AG08395 (cell line): ENCODE measurements at regions not wholly inside any gene's neighbourhood (a gene's known extent, or its start where the extent isn't known, plus 50 kb on each side); places are given as distances from the start of the nearest gene placed in this dataset.

Source experiments
- DNase-seq: peaks from one replicate; pipeline ENCODE4 v3.0.0; 2012; ENCODE audit warnings: mixed read lengths, low spot score

DNA sequence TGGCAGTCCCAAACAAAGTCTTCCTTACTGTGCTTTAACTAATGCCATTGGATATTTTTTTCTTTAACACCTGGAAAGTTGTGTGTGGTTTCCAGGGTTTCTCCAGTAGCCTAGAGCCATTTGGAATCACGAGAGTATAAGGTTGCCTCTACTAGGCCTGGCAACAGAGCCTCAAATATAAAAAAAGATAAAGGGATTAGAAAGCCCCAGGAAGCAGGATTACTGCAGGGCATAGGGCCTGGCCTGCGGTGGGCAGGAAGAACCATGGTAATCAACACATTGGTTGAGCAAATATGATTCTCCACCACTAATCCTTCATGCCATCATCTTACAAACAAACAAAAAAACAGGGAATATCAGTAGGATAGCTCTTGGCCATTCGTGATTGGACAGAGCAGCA lies 177.8 kb upstream of the GGTLC1 start:
- no peak for DNase-seq

DNA sequence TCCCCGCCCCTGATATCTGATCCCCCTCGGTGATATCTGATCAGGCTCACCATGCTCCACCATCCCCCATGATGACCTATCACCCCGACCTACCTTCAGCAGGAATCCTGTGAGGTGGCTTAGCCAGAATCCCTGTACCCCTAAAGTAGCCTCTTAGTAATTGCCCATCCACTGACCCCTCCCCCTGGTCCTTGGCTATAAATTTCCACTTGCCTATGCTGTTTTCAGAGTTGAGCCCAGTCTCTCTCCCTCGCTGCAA lies 177.5 kb upstream of the GGTLC1 start:
- DNase-seq, result no peak

- DNase-seq, result no peak
These were observed 176.9 kb upstream of the GGTLC1 start for GRCh38 chr20:24165301-24166122.

DNA sequence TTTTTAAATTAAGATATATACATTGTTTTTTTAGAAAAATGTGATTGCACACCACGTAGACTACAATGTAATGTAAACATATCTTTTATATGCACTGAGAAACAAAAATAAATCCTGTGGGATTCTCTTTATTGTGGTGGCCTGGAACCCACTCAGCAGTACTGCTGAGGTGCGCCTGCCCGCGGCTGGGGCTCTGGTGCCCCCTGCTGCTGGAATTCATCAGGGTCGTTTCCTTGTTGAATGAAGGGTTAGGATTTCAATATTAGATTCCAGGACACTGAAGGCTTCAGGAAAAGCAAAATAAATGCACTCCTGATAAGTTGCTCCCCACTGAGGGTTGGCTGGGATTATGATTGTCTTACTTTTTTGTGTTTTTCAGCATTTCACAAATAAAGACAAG lies 175.8 kb upstream of the GGTLC1 start:
- no peak for DNase-seq

GRCh38 chr20:24163506-24163905 lies 174.9 kb upstream of the GGTLC1 start:
- DNase-seq, result no peak

DNA sequence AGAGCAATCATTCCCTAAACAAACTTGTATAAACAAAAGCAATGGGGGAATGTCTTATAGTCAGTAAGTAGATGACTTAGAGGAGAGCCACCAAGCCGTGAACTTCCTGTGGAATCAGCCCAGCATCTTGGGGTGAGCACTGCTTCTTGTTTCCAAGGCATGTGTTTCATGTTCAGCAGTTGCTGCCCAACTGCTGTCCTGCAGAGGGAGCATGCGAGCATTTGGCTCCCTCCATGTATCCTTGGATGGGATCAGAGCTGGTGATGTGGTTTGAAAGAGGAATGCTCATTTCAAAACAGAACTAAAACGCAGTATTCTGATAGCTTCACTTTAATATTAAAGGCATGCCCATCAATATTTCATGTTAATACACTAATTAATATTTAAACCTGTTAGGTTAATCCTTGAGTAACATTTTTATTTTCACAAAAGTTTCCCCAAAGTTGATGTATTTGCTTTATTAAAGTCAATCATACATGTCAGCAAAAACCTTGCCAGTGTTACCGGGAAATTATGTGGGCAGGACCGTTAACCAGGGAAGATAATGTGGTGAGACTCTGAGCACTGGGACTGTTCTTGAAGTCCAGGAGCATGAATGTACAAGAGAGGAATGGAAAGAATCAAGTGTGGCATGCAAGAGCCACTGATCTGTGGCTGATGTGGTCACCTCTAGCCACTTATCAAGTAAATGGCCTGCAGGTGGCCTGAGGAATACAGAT lies 172.1 kb upstream of the GGTLC1 start:
- DNase-seq, result peak; percentile 79

GRCh38 chr20:24158281-24158680 lies 169.7 kb upstream of the GGTLC1 start:
- DNase-seq, result no peak

DNA sequence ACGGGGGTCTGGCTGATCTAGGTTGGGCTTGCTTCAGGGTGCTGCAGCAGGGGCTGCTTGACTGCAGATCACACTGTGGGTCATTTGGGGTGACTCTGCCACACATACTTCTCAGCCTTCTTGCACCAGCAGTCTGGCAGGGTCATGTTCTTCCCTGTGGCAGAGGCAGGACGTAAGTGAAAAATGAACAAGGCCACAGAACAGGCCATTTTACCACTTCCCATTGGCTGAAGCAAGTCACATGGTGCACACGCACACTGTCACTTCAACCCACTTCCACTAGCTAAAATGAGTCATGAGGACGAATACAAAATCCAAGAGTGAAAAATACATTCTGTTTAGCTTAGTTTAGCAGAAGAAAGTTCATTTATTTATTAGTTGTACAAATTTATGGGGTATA lies 168.6 kb upstream of the GGTLC1 start:
- no peak for DNase-seq

- DNase-seq, result no peak
These were observed 164.8 kb upstream of the GGTLC1 start for GRCh38 chr20:24153101-24154040.

DNA sequence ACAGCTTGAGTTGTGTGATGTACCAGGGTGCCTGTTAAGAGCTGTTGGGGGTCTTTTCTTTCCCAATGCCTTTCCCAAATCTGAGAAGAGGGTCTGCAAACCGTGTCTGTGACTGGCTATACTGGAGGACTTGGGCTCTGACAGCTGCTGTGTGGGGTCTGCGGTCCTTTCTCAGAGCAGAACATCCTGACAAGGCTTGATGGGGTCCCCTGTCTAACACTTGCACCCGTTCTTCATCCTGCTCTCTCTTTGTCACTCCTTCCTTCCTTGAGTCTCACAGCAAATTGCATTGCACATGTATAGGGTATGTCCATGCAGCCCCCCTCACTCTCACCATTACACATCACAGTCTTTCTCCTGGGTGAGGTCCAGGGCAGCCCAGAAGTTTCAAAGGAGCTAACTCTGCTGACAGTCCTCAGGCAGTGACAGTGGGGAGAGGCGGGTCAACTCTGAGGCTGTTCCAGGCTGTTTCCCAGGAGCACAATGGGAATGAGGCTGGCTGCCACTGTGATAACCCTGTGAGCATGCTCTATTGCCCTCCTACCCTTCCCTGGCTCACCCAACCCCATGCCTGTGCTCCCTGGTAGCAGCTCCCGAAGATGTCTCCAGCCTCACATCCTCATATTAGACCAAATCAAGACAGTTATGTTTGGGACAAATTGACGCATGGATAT lies 163.2 kb upstream of the GGTLC1 start:
- DNase-seq, result no peak

DNA sequence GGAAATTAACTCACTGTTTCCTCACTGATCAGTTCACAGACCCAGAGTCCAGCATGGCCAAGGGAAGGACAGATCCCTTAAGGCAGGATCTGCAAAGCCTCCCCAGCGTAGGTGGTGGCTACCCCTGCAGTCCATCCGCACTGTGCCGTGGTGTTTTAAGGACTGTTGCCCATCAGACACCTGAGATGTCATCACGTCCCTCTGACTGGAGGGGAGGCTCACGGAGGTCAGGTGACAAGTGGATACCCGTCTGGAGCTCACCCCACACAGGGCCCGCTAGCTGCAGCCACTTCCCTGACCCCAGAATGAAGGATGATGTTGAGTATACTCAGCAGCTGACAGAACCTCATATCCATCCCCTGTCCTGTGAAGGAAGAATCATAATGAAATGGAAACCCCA lies 161.8 kb upstream of the GGTLC1 start:
- no peak for DNase-seq

- DNase-seq, result no peak
These were observed 161.3 kb upstream of the GGTLC1 start for GRCh38 chr20:24149881-24150307.

GRCh38 chr20:24149175-24149574 lies 160.6 kb upstream of the GGTLC1 start:
- peak; percentile 14 for DNase-seq

- no peak for DNase-seq
These were observed 159.8 kb upstream of the GGTLC1 start for GRCh38 chr20:24148372-24148771.

DNA sequence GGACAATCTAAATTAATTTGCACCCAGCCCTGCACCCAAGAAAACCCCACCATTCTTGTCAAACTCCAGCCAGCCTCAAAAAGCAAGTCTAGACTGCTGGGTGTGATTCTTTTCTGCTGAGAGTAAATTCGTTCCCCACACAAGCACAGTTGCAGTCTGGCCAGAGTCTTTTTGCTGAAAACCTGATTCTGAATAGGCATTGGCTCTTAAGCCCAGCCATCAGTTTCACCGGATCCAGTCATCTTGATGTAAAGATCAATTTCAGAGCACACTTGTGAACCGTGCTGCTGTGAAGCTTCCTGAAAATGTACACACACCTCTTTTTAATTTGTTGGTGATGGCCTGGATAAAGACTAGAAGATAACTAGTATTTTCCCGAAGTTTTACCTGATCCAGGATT lies 159.4 kb upstream of the GGTLC1 start:
- DNase-seq, result no peak

DNA sequence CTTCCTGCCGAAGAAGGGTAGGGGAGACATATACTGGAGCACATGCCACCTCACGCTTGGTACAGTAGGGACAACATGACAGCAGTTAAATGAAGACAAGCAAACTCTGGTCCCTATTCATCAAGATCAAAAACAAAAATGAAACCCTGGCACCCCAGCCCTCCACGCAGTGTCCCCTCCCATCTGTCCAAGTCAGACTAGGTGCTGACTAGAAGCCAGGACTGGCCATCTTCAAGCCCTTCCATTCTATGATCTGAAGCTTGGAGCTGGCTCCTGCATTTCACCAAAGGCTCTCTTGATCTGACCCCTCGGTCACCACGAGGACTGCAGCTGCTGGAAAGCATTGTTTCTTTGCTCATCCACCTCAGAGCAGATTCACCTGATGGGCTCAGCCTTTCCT lies 158.9 kb upstream of the GGTLC1 start:
- DNase-seq, result no peak

GRCh38 chr20:24146231-24146634 lies 157.7 kb upstream of the GGTLC1 start:
- DNase-seq, result no peak

- no peak for DNase-seq
These were observed 155.8 kb upstream of the GGTLC1 start for GRCh38 chr20:24144371-24144770.

DNA sequence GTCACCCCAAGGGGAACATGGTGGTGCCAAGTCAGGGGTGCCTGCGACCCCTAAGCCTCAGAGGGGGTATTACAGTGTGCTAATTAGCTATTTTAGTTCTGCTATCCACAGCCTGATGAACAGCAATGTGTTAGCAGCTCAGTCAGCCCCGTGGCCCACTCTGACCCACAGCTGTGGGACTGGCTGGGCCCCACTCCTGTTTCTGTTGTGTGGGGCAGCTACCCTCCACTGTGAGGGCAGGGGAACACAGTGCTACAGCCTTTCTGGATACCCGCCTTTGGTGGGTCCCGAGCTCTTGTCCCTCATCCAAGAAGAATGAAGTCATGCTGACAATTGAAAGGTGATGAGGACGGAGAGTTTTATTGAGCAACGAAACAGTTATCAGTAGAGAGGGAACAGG lies 152.5 kb upstream of the GGTLC1 start:
- no peak for DNase-seq

DNA sequence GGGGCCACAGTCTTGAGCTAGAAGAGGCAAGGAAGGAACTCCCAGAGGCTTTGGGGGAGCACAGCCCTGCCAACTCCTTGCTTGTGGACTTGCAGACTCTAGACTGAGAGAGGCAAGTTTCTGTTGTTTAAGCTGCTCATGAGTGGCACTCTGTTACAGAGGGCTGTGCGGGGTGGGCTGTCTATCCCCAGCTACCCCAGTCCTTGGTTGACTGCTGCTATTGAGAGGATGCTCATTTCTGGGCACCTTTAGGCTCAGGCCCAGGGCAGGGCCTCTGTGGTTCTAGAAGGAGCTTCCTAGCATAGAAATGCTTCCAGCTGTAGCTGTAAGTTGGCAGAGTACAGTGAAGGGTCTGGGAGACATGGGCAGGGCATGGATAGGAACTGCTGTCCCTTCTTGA lies 151.3 kb upstream of the GGTLC1 start:
- no peak for DNase-seq

- no peak for DNase-seq
These were observed 150.4 kb upstream of the GGTLC1 start for GRCh38 chr20:24138951-24139350.

- DNase-seq, result no peak
These were observed 149.7 kb upstream of the GGTLC1 start for GRCh38 chr20:24138196-24138857.
